ENCODE measurements at regions not wholly inside any gene's neighbourhood (a gene's known extent, or its start where the extent isn't known, plus 50 kb on each side); places are given as distances from the start of the nearest gene placed in this dataset.

GRCh38 chr4:133802359-133803140, 399.0 kb downstream of the PABPC4L start:
- Histone ChIP-seq H3K4me1 (ENCODE audit: control insufficient read depth, low read depth, low read length) (peaks cover 9% of the 10 kb centered on the region), H3K4me3 (ENCODE audit: low read length) (no peak overlapping the region), H3K9ac (ENCODE audit: low read length) (no peak overlapping the region), H3K27ac (ENCODE audit: low read length) (no peak overlapping the region), H3K27me3 (ENCODE audit: control insufficient read depth, insufficient read depth, low read length) (no peaks in the 10 kb centered on the region), H3K9me3 (ENCODE audit: control insufficient read depth, low read depth, low read length) (no peaks in the 10 kb centered on the region), H3K36me3 (ENCODE audit: control insufficient read depth, low read depth, low read length) (no peaks in the 10 kb centered on the region)

GRCh38 chr4:133801883-133802282, 399.7 kb downstream of the PABPC4L start:
- H3K4me1 ChIP-seq (ENCODE audit: control insufficient read depth, low read depth, low read length), result peaks cover 9% of the 10 kb centered on the region
- no peak overlapping the region for H3K27ac ChIP-seq (ENCODE audit: low read length)
- H3K9ac ChIP-seq (ENCODE audit: low read length), result no peak overlapping the region
- H3K9me3 ChIP-seq (ENCODE audit: control insufficient read depth, low read depth, low read length), result no peaks in the 10 kb centered on the region
- no peaks in the 10 kb centered on the region for H3K36me3 ChIP-seq (ENCODE audit: control insufficient read depth, low read depth, low read length)
- H3K27me3 ChIP-seq (ENCODE audit: control insufficient read depth, insufficient read depth, low read length), result no peaks in the 10 kb centered on the region
- no peak overlapping the region for H3K4me3 ChIP-seq (ENCODE audit: low read length)

GRCh38 chr4:133800966-133801365, 400.6 kb downstream of the PABPC4L start:
- H3K27me3 ChIP-seq (ENCODE audit: control insufficient read depth, insufficient read depth, low read length), result no peaks in the 10 kb centered on the region
- H3K9ac ChIP-seq (ENCODE audit: low read length), result no peak overlapping the region
- H3K36me3 ChIP-seq (ENCODE audit: control insufficient read depth, low read depth, low read length), result no peaks in the 10 kb centered on the region
- H3K9me3 ChIP-seq (ENCODE audit: control insufficient read depth, low read depth, low read length), result no peaks in the 10 kb centered on the region
- H3K27ac ChIP-seq (ENCODE audit: low read length), result no peak overlapping the region
- H3K4me3 ChIP-seq (ENCODE audit: low read length), result no peak overlapping the region
- peaks cover 9% of the 10 kb centered on the region for H3K4me1 ChIP-seq (ENCODE audit: control insufficient read depth, low read depth, low read length)

DNA sequence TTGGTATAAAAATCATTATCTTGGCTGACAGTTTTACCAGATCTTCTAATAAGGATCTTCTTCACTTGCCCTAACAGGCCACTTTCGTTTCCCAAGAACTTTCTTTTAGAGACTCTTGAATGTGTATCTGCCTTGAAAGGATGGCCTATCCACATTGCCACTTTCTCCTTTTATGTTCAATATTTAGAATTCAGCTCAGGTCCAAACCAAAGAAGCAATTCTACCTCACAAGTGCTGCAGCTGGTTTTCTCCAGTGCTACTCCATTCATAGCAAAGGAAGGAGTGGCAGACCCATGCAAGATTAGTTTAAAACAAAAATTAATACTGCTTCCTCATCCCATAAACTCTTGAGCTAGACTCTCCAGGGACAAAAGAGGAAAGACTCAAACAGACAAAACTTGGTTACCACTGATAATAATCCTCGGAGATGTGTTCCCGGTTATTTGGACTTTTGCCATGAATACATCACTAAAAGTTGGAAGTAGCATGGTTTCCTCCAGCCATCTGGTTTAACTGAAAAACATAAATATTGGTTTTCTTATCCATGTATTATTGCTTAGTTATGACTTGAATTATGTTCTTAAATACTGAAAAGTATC, 401.8 kb downstream of the PABPC4L start:
- no peak overlapping the region for H3K27ac ChIP-seq (ENCODE audit: low read length)
- H3K4me1 ChIP-seq (ENCODE audit: control insufficient read depth, low read depth, low read length), result peaks cover 9% of the 10 kb centered on the region
- no peaks in the 10 kb centered on the region for H3K27me3 ChIP-seq (ENCODE audit: control insufficient read depth, insufficient read depth, low read length)
- H3K4me3 ChIP-seq (ENCODE audit: low read length), result no peak overlapping the region
- H3K36me3 ChIP-seq (ENCODE audit: control insufficient read depth, low read depth, low read length), result no peaks in the 10 kb centered on the region
- no peaks in the 10 kb centered on the region for H3K9me3 ChIP-seq (ENCODE audit: control insufficient read depth, low read depth, low read length)
- H3K9ac ChIP-seq (ENCODE audit: low read length), result no peak overlapping the region

GRCh38 chr4:133777661-133778060, 423.9 kb downstream of the PABPC4L start:
- Histone ChIP-seq H3K36me3 (ENCODE audit: control insufficient read depth, low read depth, low read length) (no peaks in the 10 kb centered on the region), H3K9ac (ENCODE audit: low read length) (no peak overlapping the region), H3K9me3 (ENCODE audit: control insufficient read depth, low read depth, low read length) (no peaks in the 10 kb centered on the region), H3K4me3 (ENCODE audit: low read length) (no peak overlapping the region), H3K27me3 (ENCODE audit: control insufficient read depth, insufficient read depth, low read length) (no peaks in the 10 kb centered on the region), H3K27ac (ENCODE audit: low read length) (no peak overlapping the region), H3K4me1 (ENCODE audit: control insufficient read depth, low read depth, low read length) (no peaks in the 10 kb centered on the region)

DNA sequence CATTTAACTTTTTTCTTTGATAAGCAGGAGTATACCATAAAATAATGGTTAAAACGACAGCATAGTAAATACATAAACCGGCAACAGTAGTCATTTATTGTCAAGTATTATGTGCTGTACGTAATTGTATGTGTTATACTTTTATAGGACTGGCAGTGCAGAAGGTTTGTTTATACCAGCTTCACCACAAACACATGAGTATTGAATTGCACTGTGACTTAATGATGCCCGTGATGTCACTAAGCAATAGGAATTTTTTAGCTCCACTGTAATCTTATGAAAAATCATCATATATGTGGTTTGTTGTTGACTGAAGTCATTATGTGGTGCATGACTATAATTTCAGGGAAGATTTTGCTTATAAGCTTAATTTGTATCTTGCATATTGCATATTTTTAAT, 424.6 kb downstream of the PABPC4L start:
- H3K9me3 ChIP-seq (ENCODE audit: control insufficient read depth, low read depth, low read length), result no peaks in the 10 kb centered on the region
- H3K36me3 ChIP-seq (ENCODE audit: control insufficient read depth, low read depth, low read length), result no peaks in the 10 kb centered on the region
- H3K9ac ChIP-seq (ENCODE audit: low read length), result no peak overlapping the region
- no peak overlapping the region for H3K4me3 ChIP-seq (ENCODE audit: low read length)
- no peaks in the 10 kb centered on the region for H3K4me1 ChIP-seq (ENCODE audit: control insufficient read depth, low read depth, low read length)
- H3K27ac ChIP-seq (ENCODE audit: low read length), result no peak overlapping the region
- no peaks in the 10 kb centered on the region for H3K27me3 ChIP-seq (ENCODE audit: control insufficient read depth, insufficient read depth, low read length)

GRCh38 chr4:133776503-133776902, 425.1 kb downstream of the PABPC4L start:
- Histone ChIP-seq H3K9me3 (ENCODE audit: control insufficient read depth, low read depth, low read length) (no peaks in the 10 kb centered on the region), H3K27me3 (ENCODE audit: control insufficient read depth, insufficient read depth, low read length) (no peaks in the 10 kb centered on the region), H3K36me3 (ENCODE audit: control insufficient read depth, low read depth, low read length) (no peaks in the 10 kb centered on the region), H3K9ac (ENCODE audit: low read length) (no peak overlapping the region), H3K4me1 (ENCODE audit: control insufficient read depth, low read depth, low read length) (no peaks in the 10 kb centered on the region), H3K4me3 (ENCODE audit: low read length) (no peak overlapping the region), H3K27ac (ENCODE audit: low read length) (no peak overlapping the region)

GRCh38 chr4:133775881-133776280, 425.7 kb downstream of the PABPC4L start:
- Histone ChIP-seq H3K4me3 (ENCODE audit: low read length) (no peak overlapping the region), H3K27me3 (ENCODE audit: control insufficient read depth, insufficient read depth, low read length) (no peaks in the 10 kb centered on the region), H3K9ac (ENCODE audit: low read length) (no peak overlapping the region), H3K9me3 (ENCODE audit: control insufficient read depth, low read depth, low read length) (peaks cover 3% of the 10 kb centered on the region), H3K4me1 (ENCODE audit: control insufficient read depth, low read depth, low read length) (no peaks in the 10 kb centered on the region), H3K36me3 (ENCODE audit: control insufficient read depth, low read depth, low read length) (no peaks in the 10 kb centered on the region), H3K27ac (ENCODE audit: low read length) (no peak overlapping the region)

DNA sequence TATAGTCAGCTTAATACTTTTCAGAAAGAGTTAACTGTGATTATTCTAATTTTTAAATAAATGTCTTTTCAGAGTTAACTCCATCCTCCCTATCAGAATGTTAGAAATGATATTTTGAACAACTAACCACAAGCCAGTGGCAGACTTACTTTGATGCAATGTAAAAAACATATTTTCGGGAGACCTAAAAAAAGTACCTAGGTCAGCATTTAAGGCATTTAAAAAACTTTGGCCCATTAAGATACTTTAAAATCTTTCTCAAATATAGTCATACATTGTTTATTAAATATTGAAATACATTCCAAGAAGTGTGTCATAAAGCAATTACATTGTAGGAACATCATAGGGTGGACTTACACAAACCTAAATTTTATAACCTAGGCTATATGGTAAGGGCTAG, 426.1 kb downstream of the PABPC4L start:
- Histone ChIP-seq H3K4me3 (ENCODE audit: low read length) (no peak overlapping the region), H3K27ac (ENCODE audit: low read length) (no peak overlapping the region), H3K4me1 (ENCODE audit: control insufficient read depth, low read depth, low read length) (no peaks in the 10 kb centered on the region), H3K9ac (ENCODE audit: low read length) (no peak overlapping the region), H3K27me3 (ENCODE audit: control insufficient read depth, insufficient read depth, low read length) (no peaks in the 10 kb centered on the region), H3K36me3 (ENCODE audit: control insufficient read depth, low read depth, low read length) (no peaks in the 10 kb centered on the region), H3K9me3 (ENCODE audit: control insufficient read depth, low read depth, low read length) (peaks cover 6% of the 10 kb centered on the region)

DNA sequence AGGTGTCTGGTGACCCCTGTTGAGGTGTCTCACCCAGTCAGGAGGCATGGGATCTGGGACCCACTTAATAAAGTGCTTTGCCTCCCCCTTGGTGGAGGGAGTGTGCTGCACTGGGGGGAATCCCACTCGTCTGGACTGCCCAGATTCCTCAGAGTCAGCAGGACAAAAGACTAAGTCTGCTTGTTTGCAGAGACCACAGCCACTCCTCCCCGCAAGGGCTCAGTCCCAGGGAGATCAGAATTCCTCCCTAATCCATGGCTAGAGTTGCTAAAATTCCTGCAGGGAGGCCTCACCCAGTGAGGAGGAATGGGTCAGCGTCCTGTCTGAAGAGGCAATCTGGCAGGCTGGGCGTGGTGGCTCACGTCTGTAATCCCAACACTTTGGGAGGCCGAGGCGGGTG, 442.2 kb downstream of the PABPC4L start:
- H3K9ac ChIP-seq (ENCODE audit: low read length), result no peak overlapping the region
- H3K9me3 ChIP-seq (ENCODE audit: control insufficient read depth, low read depth, low read length), result no peaks in the 10 kb centered on the region
- no peak overlapping the region for H3K4me3 ChIP-seq (ENCODE audit: low read length)
- H3K27me3 ChIP-seq (ENCODE audit: control insufficient read depth, insufficient read depth, low read length), result no peaks in the 10 kb centered on the region
- no peaks in the 10 kb centered on the region for H3K36me3 ChIP-seq (ENCODE audit: control insufficient read depth, low read depth, low read length)
- H3K27ac ChIP-seq (ENCODE audit: low read length), result no peak overlapping the region
- no peaks in the 10 kb centered on the region for H3K4me1 ChIP-seq (ENCODE audit: control insufficient read depth, low read depth, low read length)

- H3K27me3 ChIP-seq (ENCODE audit: control insufficient read depth, insufficient read depth, low read length), result no peaks in the 10 kb centered on the region
- H3K9ac ChIP-seq (ENCODE audit: low read length), result no peak overlapping the region
- no peaks in the 10 kb centered on the region for H3K4me1 ChIP-seq (ENCODE audit: control insufficient read depth, low read depth, low read length)
- no peak overlapping the region for H3K4me3 ChIP-seq (ENCODE audit: low read length)
- H3K9me3 ChIP-seq (ENCODE audit: control insufficient read depth, low read depth, low read length), result no peaks in the 10 kb centered on the region
- H3K36me3 ChIP-seq (ENCODE audit: control insufficient read depth, low read depth, low read length), result no peaks in the 10 kb centered on the region
- no peak overlapping the region for H3K27ac ChIP-seq (ENCODE audit: low read length)
Measured at GRCh38 chr4:133741766-133742165, 459.8 kb downstream of the PABPC4L start.

DNA sequence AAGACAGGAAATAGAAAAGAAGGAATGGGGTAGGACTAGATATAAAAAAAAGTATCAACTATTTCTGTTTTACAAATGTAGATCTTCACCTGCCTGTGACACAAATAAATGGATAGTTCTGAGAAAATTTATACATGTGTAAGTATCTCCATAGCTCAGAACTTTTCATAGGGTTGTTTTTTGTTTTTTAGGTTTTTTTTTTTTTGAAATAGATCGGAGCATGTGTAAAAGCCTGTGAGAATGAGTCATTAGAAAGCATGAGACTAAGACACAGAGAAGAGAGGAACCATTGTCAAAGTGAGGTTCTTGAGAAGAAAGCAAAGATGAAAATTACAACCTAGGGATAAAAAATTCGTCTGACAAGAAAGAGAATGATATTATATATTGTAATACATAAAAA, 481.6 kb downstream of the PABPC4L start:
- Histone ChIP-seq H3K36me3 (ENCODE audit: control insufficient read depth, low read depth, low read length) (no peaks in the 10 kb centered on the region), H3K27me3 (ENCODE audit: control insufficient read depth, insufficient read depth, low read length) (no peaks in the 10 kb centered on the region), H3K27ac (ENCODE audit: low read length) (no peak overlapping the region), H3K4me3 (ENCODE audit: low read length) (no peak overlapping the region), H3K9me3 (ENCODE audit: control insufficient read depth, low read depth, low read length) (no peaks in the 10 kb centered on the region), H3K9ac (ENCODE audit: low read length) (no peak overlapping the region), H3K4me1 (ENCODE audit: control insufficient read depth, low read depth, low read length) (no peaks in the 10 kb centered on the region)

Data from iPS-18a (cell line).